Stimulated activated CD8-positive, alpha-beta memory T cell treated with anti-CD3 and anti-CD28 coated beads, Interleukin-12 subunit alpha, Interleukin-12 subunit beta, amount 100 ng/mL, for 4 hours (primary cell): ENCODE measurements at regions not wholly inside any gene's neighbourhood (a gene's known extent, or its start where the extent isn't known, plus 50 kb on each side); places are given as distances from the start of the nearest gene placed in this dataset.

ENCODE experiments used
- DNase-seq: peaks from one replicate; pipeline ENCODE4 v3.0.0-alpha.2; 2020; ENCODE audit warnings: low read depth

DNA sequence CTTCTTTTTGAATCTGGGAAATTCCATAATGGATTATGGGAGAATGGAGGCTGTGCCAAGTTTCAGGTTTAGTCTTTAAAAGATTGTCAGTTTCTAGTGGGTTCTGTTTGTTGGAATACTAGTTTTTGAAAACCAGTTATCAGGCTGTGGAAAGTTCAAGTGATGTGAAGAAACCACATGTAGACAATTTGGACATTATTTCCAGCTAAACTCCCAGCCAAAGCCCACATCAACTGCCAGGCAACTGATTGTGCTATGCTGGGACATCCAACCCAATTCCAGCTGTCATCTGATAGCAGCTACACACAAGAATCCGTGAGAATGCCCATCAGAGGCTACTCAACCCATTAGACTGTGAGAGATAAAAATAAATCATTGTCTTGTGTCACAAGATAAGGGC lies 546.1 kb upstream of the ADAMTS5 start:
- DNase-seq, result no peak

DNA sequence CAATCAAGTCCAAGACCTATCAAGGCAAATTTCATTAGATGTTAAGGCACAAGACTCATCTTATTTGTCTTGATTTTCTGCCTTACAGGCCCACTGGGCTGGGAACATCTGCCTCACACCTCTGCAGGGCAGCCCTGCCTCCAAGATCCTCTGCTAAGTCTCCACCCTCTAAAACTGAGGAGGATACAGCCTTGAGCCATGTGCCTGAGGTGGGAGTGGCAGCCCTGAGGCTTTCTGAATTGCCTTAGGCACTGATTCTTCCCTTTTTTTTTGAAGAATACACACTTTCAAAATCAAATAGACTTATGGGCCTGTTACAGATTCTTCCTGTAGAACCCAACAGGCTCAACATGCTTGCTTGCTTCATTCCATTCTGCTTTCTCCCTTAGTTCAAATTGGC lies 544.3 kb upstream of the ADAMTS5 start:
- no peak for DNase-seq

- no peak for DNase-seq
Observed at GRCh38 chr21:27507695-27508094, 540.8 kb upstream of the ADAMTS5 start.

DNA sequence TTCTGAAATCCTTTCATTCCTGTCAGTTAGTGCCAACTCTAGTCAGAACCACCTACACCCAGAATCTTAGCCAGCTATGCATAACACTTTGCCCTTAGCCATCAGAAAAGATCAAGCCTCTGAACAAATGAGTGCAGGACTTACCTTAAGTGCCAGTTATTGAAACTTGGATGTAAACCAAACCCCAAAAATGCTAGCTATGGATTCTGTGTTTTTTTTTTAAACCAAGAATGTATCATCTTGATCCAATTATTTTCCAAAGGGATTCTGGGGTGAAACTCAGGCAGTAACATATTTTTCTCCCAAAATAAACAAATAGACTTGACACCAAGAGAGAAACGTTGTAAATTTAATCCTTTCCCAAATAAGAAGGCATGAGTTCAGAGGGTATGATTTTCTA lies 538.6 kb upstream of the ADAMTS5 start:
- DNase-seq, result no peak

DNA sequence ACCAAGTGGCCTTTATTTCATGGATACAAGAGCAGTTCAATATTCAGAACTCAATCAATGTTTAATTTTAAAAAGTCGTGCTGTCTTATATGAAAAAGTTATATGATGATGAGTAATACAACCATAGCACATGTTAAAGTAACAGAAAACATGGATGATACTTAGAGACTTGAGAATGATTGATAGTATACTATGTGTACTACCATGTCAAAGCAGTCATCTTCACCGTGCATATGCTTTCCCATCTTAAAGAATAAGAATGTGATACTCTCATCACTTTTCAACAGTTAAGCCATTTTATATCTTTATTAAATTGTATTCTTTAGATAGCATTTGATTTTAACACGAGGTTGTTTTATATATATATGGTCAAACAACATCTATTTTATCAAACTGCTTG lies 535.9 kb upstream of the ADAMTS5 start:
- DNase-seq, result no peak

DNA sequence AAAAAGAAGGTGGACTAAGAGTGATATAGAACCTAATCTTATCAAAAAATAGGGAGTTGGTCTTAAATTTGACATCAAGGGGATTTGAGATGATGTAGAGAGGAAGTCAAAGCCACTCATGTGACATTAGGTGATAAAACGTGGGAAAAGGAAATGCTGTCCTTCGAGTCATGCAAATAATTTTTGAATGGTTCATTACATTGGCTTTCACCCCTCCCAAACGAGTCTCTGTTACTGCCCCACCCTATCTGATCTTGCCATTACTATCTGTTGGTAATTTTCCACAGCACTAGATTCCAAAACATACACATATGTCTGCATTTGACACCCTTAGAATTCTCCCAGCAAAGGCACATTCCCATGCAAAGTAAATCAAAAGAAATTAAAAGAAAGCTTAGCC lies 531.1 kb upstream of the ADAMTS5 start:
- no peak for DNase-seq

- no peak for DNase-seq
Observed at GRCh38 chr21:27495836-27496235, 528.9 kb upstream of the ADAMTS5 start.

GRCh38 chr21:27493542-27493941 lies 526.7 kb upstream of the ADAMTS5 start:
- DNase-seq, result no peak

GRCh38 chr21:27487676-27488075 lies 520.8 kb upstream of the ADAMTS5 start:
- no peak for DNase-seq

GRCh38 chr21:27480841-27481261 lies 514.0 kb upstream of the ADAMTS5 start:
- DNase-seq, result no peak

DNA sequence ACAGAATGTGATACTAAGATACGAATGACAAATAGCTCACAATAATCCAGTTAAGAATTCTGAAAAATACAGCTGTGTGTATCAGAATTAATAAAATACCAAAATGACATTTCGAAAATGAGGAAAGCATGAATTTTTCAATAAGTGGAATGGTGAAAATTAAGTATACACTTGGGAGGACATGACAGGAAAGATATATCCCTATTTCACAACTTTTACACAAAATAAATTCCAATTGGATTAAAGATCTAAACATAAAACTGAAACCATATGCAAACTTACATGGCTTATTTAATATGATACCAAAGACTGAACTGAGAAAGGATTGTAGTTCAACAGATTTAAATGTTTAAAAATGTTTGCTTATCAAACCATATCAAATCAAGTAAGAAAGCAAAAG lies 510.4 kb upstream of the ADAMTS5 start:
- DNase-seq, result no peak

- no peak for DNase-seq
Observed at GRCh38 chr21:27476696-27477095, 509.8 kb upstream of the ADAMTS5 start.

- DNase-seq, result no peak
Observed at GRCh38 chr21:27475363-27475955, 508.6 kb upstream of the ADAMTS5 start.

GRCh38 chr21:27467366-27467765 lies 500.5 kb upstream of the ADAMTS5 start:
- DNase-seq, result no peak

- no peak for DNase-seq
Observed at GRCh38 chr21:27466140-27466539, 499.3 kb upstream of the ADAMTS5 start.

DNA sequence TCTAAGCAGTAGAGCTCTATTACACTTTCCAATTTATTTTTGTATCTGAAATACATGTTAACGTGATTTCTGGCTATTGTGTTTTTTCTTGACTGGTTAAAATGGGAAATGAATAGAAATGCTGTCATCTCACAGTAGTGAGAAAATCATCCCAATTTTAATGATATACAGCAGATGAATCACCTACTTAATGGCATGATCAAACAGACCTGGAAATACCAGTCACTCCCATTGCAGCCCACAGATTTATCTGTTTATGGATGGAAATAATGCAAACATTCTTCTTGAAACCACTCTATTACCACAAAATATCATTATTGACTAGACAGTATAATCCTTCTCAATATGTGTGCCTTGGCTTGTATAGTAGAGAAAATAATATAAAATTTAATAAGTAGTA lies 497.8 kb upstream of the ADAMTS5 start:
- DNase-seq, result no peak

DNA sequence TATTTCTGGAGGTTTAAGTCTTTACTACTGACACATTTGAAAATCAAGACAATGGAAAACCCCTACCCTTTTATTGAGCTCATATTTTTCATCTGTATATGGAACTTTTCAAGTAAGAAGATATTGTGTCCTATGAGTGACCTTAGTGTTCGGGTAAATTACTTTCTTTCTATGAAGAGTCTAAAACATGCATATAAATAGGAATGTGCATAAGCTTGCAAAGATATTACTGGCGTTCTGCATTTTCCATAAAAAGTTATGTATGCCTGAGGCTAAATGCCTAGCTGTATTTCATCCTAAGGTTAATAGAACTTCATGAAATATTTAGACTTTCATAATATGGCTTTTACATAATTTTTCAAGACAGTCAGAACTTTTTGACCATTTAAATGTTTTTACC lies 495.8 kb upstream of the ADAMTS5 start:
- DNase-seq, result no peak

DNA sequence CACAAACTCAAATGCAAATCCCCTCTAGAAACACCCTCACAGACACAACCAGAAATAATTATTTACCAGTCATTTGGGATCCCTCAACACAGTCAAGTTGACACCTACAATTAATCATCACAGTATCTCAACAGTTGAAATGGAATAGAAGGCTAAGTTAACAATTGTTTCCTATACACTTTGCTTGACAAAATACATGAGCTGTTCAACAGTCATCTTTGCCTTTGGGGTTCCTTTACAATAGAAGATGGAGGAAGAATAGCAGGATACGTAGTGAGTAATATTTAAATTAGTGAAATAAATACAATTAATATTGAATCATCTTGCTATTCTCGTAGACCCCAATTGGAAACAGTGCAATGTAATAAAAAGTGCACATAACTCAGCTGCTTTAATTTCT lies 487.3 kb upstream of the ADAMTS5 start:
- DNase-seq, result no peak

GRCh38 chr21:27451116-27451515 lies 484.2 kb upstream of the ADAMTS5 start:
- DNase-seq, result no peak

DNA sequence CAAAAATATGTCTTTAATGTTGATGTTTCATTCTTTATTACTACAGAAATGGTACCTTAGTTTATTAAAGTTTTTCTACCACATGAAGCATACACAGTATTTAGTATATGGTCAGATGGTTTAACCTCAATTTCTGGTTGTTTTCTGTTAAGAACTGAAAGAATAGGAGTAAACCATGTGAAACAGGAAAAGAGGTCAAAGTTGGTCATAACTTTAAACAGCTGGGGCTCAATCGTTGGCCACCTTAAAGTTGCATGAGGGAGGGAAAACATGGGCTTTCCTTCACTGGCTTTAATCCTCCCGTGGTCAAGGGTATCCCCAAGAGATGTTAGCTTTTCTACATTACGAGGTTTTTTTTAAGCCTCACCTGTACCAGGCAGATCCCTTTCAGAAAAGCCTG lies 483.3 kb upstream of the ADAMTS5 start:
- DNase-seq, result no peak

DNA sequence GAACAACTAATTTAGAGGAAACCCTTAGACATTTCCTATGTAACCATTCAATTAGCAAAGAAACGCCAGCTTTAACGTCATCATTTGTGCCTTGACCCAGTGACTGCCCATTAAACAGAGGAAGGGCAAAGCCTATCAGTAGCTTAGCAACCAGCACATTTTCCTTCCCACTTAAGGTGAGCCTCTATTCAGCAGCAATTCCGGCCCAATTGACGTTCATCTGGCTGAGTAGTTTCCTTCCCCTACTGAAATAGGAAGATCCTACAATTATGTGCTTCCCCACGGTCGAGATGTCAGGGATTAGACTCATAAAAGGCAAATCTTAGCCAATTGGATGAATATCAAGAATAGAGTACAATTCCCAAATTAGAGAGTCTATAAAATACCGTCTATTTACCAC lies 482.1 kb upstream of the ADAMTS5 start:
- DNase-seq, result no peak

DNA sequence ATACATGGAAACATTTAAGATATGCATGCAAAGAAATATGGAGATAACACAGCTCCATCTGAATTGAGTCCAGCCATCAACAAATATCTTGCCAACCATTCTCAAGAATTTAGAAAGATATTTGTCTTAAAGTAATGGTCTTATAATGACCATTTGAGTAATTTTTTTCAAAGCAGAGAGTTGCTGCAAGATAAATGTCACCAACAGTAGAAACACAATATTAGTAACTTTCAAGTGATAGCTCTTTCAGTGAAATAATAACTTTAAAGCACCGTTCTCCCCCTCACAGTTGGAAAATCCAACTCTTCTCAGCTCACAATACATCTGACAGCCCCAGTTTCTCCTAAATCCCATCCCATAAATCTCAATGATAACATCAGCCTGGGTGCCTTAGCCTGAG lies 481.0 kb upstream of the ADAMTS5 start:
- no peak for DNase-seq

DNA sequence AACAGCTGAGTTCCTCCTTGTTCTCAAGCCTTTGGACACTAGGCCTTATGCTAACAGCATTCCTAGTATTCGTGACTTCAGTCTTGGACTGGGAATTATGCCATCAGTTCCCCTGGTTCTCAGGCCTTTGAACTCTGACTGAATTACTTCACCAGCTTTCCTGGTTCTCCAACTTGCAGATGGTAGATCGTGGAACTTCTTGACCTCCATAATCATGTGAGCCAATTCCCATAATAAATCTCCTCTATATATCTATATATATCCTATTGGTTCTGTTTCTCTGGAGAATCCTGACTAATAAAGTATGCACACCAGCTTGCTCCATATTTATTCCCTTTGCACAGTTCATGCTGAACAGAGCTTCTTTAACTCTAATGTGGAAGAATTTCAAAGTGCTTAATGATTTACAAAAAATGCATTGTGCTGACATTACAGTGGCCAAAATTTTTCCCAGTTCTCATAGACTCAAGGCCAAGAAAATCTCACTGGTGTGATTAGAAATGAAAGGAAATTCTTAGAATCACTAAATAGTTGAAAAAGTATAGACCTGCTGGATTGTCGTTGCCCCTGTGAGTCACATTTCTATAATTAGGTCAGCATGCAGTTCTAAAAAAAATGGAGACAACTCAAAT lies 462.9 kb upstream of the ADAMTS5 start:
- DNase-seq, result no peak

DNA sequence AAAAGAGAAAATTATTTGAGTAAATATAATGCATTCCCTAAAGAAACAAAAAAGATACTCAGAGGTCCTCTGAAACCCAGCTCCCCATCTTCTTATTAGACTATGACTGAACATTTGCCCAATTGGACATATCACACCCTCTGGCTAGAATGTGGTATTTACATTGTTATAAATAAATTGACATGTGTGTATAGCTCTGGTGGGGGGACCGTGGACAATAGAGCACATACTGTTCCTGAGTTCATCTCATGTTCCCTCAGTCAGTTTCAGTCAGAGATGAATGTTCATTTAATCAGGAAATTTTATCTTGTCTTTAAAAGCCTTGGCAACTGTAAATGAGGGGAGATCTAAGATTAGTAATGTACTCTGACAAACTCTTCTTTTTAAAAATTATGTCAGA lies 459.3 kb upstream of the ADAMTS5 start:
- DNase-seq, result no peak
